ENCODE measurements at regions not wholly inside any gene's neighbourhood (a gene's known extent, or its start where the extent isn't known, plus 50 kb on each side); places are given as distances from the start of the nearest gene placed in this dataset.
A peak's percentile ranks its signal among the peaks of the same experiment; 100 is the strongest.

DNA sequence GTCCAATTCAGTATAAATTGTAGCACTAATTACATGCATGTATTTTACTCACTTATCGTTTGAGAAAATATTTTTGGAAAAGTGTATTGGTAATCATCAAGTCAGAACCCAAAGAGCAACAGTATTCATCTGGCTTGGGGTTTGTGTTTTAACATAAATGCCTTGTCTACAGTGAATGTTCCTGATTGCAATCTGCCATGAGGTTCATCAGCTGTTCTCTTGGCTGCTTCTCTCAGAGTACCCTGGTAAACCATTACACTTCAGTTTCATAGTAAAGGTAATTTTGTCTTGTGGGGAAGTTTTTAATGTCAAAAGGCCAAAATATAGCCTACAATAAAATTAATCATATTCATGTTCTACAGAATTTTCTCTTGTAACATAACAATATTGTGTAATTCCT is 150.3 kb downstream of the IFI44 start:
- DNase-seq = no peak

- no peak for DNase-seq
Observed at GRCh38 chr1:78814176-78814575, 164.5 kb downstream of the IFI44 start.

DNA sequence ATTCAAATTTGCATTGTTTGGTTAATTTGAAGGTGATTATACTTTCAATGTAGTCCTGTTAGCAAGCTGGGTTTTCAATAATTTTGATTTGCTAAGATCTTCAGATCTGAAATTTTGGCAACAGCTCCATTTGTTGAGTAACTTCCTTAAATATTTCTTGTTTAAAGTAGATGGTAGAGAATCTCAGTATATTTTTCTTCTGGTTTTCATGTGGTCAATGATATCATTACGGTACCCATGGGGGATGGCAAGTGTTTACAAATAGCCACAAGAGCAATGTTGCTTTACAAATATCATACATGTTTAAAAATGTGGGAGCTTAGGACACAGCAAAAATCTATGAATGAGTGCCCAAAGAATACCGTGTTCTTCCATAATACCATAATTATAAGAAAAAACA is 175.9 kb downstream of the IFI44 start:
- no peak for DNase-seq

GRCh38 chr1:78829644-78830043 is 176.9 kb downstream of the ADGRL4 start:
- DNase-seq = no peak

- no peak for DNase-seq
Observed at GRCh38 chr1:78830321-78830720, 176.2 kb downstream of the ADGRL4 start.

GRCh38 chr1:78831731-78832360 is 174.7 kb downstream of the ADGRL4 start:
- DNase-seq = no peak

DNA sequence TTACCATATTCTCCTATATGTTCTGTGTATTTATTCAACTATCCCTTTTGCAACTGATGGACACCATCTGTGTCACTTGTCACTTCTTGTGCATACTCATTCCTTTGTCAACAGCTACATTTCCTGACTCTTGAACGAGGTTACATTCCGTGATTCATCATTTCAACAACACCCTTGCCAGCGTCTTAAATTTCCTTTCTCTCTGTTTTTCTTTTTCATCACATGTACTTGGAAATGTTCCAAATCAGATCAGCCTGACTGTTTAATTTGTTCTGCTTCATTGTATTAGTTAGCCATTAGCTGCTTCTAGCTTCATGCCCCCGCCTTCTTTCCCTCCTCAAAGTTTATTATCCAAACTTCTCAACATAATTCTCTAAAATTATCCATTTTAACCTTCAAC is 173.0 kb downstream of the ADGRL4 start:
- DNase-seq = no peak

DNA sequence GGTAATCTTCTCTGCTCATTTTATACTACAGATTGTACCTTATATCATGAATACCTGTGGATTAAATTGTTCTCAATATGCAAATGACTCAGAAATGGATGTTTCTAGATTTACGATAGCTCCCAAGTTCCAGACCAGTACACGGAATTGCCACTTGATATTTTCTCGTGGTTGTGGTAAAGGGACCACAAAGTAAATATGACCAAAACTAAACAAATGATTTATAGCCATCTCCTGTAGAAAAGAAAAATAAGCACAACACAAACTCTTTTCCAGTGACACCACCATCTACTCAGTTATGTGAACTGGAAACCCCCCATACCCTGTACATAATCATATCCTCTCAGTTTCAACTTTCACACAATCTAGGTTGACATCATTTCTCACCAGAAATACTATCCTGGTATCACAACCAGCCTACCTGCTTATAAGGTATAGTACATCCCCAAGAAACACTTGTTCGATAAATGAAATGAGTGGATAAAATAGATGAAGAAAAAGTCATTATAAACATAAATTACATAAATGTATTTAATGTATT is 172.3 kb downstream of the ADGRL4 start:
- no peak for DNase-seq

- no peak for DNase-seq
Observed at GRCh38 chr1:78836726-78837125, 169.8 kb downstream of the ADGRL4 start.

- DNase-seq = peak; percentile 38
Observed at GRCh38 chr1:78839704-78840277, 166.7 kb downstream of the ADGRL4 start.

All from NCI-H1694 treated with DMSO at 0.1 percent for 48 hours (cell line).